ENCODE measurements at regions not wholly inside any gene's neighbourhood (a gene's known extent, or its start where the extent isn't known, plus 50 kb on each side); places are given as distances from the start of the nearest gene placed in this dataset.
"Not testable (repeated sequence)": the region's sequence is repeated elsewhere in the genome, so short reads cannot be mapped to it uniquely, and the experiment has no call there.

DNA sequence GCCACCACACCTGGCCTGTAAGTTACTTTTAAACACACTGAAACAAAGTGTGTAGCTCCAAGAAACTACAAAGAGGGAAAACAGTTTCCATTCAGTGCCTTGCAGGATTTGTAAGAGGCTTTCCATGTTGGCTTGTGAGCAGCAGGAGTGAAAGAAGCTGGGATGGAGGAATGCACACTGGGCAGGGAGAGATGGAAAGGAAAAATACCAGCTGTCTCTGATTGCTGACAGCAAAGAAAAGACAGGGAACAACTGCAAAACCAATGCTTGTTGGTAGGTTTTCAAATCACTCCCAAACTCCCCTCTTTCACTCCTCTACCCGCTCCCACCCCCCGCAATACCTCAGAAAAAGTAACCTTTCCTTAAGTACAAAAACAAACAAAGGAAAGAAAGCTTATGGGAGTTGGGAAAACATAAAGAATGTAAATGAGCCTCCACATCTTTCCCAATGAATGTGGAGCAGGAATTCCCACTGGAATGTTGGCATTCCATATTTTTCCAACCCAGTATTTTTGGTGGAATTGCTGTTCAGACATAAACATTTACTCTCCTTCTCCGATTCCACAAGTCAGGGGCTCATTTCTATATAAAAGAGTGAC lies 166.1 kb downstream of the THBS2 start:
- H3K27ac ChIP-seq (ENCODE audit: poor library complexity, severe bottlenecking): no peak overlapping the region
- ATAC-seq (ENCODE audit: low read depth) (no peak), DNase-seq (ENCODE audit: low spot score) (no peak)
- no peaks in the 10 kb centered on the region for H3K36me3 ChIP-seq (ENCODE audit: low read depth)
- H3K4me3 ChIP-seq (ENCODE audit: severe bottlenecking): no peak overlapping the region
- no peaks in the 10 kb centered on the region for H3K4me1 ChIP-seq (ENCODE audit: insufficient read depth, poor library complexity, severe bottlenecking)
- peaks cover 13% of the 10 kb centered on the region for H3K9me3 ChIP-seq (ENCODE audit: severe bottlenecking)
- H3K27me3 ChIP-seq (ENCODE audit: insufficient read depth, poor library complexity, severe bottlenecking): no peaks in the 10 kb centered on the region
- TF ChIP-seq, protein P1, sequence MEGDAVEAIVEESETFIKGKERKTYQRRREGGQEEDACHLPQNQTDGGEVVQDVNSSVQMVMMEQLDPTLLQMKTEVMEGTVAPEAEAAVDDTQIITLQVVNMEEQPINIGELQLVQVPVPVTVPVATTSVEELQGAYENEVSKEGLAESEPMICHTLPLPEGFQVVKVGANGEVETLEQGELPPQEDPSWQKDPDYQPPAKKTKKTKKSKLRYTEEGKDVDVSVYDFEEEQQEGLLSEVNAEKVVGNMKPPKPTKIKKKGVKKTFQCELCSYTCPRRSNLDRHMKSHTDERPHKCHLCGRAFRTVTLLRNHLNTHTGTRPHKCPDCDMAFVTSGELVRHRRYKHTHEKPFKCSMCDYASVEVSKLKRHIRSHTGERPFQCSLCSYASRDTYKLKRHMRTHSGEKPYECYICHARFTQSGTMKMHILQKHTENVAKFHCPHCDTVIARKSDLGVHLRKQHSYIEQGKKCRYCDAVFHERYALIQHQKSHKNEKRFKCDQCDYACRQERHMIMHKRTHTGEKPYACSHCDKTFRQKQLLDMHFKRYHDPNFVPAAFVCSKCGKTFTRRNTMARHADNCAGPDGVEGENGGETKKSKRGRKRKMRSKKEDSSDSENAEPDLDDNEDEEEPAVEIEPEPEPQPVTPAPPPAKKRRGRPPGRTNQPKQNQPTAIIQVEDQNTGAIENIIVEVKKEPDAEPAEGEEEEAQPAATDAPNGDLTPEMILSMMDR (IDR thresholded peaks at IDR 0.05; ENCODE audit: poor library complexity, severe bottlenecking): no peak

DNA sequence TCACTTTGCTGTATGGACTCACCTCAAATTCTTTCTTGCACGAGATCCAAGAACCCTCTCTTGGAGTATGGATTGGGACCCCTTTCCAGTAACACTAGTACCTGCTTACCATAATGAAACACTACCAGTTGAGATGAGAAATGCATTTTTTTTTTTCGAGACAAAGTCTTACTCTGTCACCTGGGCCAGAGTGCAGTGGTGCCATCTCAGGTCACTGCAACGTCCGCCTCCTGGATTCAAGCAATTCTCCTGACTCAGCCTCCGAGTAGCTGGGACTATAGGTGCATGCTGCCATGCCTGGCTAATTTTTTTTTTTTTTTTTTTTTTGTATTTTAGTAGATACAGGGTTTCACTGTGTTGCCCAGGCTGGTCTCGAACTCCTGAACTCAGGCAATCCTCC lies 167.0 kb downstream of the THBS2 start:
- not testable (repeated sequence) for ATAC-seq (ENCODE audit: low read depth); H3K4me1 ChIP-seq (ENCODE audit: insufficient read depth, poor library complexity, severe bottlenecking); H3K36me3 ChIP-seq (ENCODE audit: low read depth); H3K4me3 ChIP-seq (ENCODE audit: severe bottlenecking); H3K27me3 ChIP-seq (ENCODE audit: insufficient read depth, poor library complexity, severe bottlenecking); DNase-seq (ENCODE audit: low spot score); H3K27ac ChIP-seq (ENCODE audit: poor library complexity, severe bottlenecking)
- peaks cover 13% of the 10 kb centered on the region for H3K9me3 ChIP-seq (ENCODE audit: severe bottlenecking)

DNA sequence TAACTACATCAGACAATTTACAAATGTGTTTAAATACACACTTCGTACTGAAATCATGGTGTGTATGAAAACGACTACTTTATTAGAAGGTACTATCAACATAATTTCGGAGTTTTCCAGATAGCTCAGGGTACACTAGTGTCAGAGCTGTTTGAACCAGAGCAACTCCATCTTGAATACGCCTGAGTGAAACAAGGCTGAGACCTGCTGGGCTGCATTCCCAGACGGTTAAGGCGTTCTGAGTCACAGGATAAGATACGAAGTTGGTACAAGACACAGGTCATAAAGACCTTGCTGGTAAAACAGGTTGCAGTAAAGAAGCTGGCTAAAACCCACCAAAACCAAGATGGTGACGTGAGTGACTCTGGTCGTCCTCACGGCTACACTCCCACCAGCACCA lies 167.6 kb downstream of the THBS2 start:
- 0 out of 3 replicates have a peak, but pooled peaks have one; percentile 45 for ATAC-seq (ENCODE audit: low read depth)

DNA sequence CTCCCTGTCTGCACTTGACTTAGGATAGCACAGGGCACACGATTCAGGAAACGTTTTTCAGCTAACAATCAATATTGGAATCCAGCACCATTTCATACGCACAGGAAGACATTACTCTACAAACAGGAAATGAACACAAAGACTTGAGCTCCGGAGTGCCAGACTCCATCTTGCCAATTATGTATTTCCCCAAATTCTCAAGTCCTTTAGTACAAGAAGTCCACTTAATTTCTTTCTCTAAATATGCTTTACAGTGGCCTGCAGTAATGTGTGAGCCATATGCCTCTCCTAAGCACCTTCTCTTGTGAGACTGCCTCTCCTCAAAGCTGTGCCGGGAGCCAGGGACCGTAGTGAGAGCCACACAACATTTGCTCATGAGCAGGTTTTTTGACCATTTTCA lies 168.2 kb downstream of the THBS2 start:
- TF ChIP-seq, protein P1 (IDR thresholded peaks at IDR 0.05; ENCODE audit: poor library complexity, severe bottlenecking): no peak
- Histone ChIP-seq H3K9me3 (ENCODE audit: severe bottlenecking) (peaks cover 4% of the 10 kb centered on the region), H3K36me3 (ENCODE audit: low read depth) (no peaks in the 10 kb centered on the region), H3K4me3 (ENCODE audit: severe bottlenecking) (no peak overlapping the region), H3K27me3 (ENCODE audit: insufficient read depth, poor library complexity, severe bottlenecking) (no peaks in the 10 kb centered on the region), H3K27ac (ENCODE audit: poor library complexity, severe bottlenecking) (no peak overlapping the region), H3K4me1 (ENCODE audit: insufficient read depth, poor library complexity, severe bottlenecking) (no peaks in the 10 kb centered on the region)
- no peak for ATAC-seq (ENCODE audit: low read depth)
- DNase-seq (ENCODE audit: low spot score): no peak

More for the DNA sequence above, 167.6 kb downstream of the THBS2 start:
- Histone ChIP-seq H3K4me1 (ENCODE audit: insufficient read depth, poor library complexity, severe bottlenecking) (no peaks in the 10 kb centered on the region), H3K9me3 (ENCODE audit: severe bottlenecking) (peaks cover 10% of the 10 kb centered on the region), H3K36me3 (ENCODE audit: low read depth) (no peaks in the 10 kb centered on the region), H3K27ac (ENCODE audit: poor library complexity, severe bottlenecking) (no peak overlapping the region), H3K27me3 (ENCODE audit: insufficient read depth, poor library complexity, severe bottlenecking) (no peaks in the 10 kb centered on the region), H3K4me3 (ENCODE audit: severe bottlenecking) (no peak overlapping the region)
- TF ChIP-seq, protein P1 (IDR thresholded peaks at IDR 0.05; ENCODE audit: poor library complexity, severe bottlenecking): no peak
- no peak for DNase-seq (ENCODE audit: low spot score)

DNA sequence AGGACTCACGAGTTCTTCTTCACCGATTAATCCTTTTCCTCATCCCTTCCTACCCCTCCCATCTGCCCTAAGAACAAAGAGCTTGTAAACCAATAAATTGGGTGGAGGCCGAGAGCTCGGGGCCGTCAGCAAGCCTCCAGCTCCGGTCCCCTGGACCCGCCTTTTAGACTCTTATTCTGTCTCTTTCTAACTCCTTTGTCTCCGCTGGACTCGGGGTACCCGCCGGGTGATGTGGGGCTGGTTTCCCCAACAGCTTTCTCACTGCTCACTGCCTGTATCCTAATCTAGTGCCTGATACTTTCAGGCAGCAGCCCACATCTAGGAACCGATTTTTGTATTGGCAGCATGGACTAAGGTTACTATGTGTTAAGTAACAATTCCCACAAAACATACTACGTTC lies 169.1 kb downstream of the THBS2 start:
- H3K9me3 ChIP-seq (ENCODE audit: severe bottlenecking); H3K36me3 ChIP-seq (ENCODE audit: low read depth); H3K4me1 ChIP-seq (ENCODE audit: insufficient read depth, poor library complexity, severe bottlenecking); H3K4me3 ChIP-seq (ENCODE audit: severe bottlenecking); H3K27me3 ChIP-seq (ENCODE audit: insufficient read depth, poor library complexity, severe bottlenecking); ATAC-seq (ENCODE audit: low read depth); H3K27ac ChIP-seq (ENCODE audit: poor library complexity, severe bottlenecking); DNase-seq (ENCODE audit: low spot score): not testable (repeated sequence)

DNA sequence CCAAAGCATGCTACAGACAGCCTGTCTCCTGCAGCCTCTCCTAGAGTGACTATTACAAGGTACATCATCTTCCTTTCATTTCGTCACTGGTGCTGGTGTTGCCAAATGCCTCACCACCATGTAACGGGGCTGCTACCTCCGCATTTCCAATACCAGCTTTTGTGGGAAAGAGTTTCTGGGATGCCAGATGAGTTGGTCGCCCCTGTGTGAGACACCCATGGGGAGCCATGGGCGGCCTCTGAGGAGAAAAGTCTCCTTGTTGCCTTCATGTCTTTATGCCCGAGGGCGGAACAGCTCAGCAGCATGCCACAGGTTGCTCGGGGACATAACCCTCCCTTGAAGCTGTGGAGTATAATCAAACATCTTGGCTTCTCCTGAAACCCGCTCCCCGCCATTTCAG lies 169.6 kb downstream of the THBS2 start:
- no peak overlapping the region for H3K27ac ChIP-seq (ENCODE audit: poor library complexity, severe bottlenecking)
- H3K9me3 ChIP-seq (ENCODE audit: severe bottlenecking): peaks cover 1% of the 10 kb centered on the region
- no peaks in the 10 kb centered on the region for H3K36me3 ChIP-seq (ENCODE audit: low read depth)
- no peak overlapping the region for H3K4me3 ChIP-seq (ENCODE audit: severe bottlenecking)
- no peak for DNase-seq (ENCODE audit: low spot score)
- TF ChIP-seq, protein P1 (IDR thresholded peaks at IDR 0.05; ENCODE audit: poor library complexity, severe bottlenecking): no peak
- peaks cover 6% of the 10 kb centered on the region for H3K4me1 ChIP-seq (ENCODE audit: insufficient read depth, poor library complexity, severe bottlenecking)
- no peak for ATAC-seq (ENCODE audit: low read depth)
- no peaks in the 10 kb centered on the region for H3K27me3 ChIP-seq (ENCODE audit: insufficient read depth, poor library complexity, severe bottlenecking)

All from RWPE2 (cell line).